Endothelial cell of umbilical vein (primary cell): ENCODE measurements at regions not wholly inside any gene's neighbourhood (a gene's known extent, or its start where the extent isn't known, plus 50 kb on each side); places are given as distances from the start of the nearest gene placed in this dataset.

Experiments
- BruUV-seq: library from RNA; stranded (reverse); fragments of 400-500 nt; replicated peaks from 2 replicates; lab custom pipeline; 2021; lab: Mats Ljungman, UMichigan
- CTCF ChIA-PET: fragments of 300-600, 350-600 bp; sonication (Branson Sonifier 250); formaldehyde crosslinking; loops from one replicate; lab custom pipeline; 2021; ENCODE audit warnings: antibody characterized with exemption, inconsistent platforms; lab: Charles Lee
- POLR2A ChIA-PET: fragments of 300-600, 350-600 bp; sonication (Branson Sonifier 250); formaldehyde crosslinking; loops from one replicate; lab custom pipeline; 2021; ENCODE audit warnings: antibody characterized with exemption, inconsistent platforms; lab: Charles Lee
- DNase-seq: peaks from one replicate; pipeline ENCODE4 v3.0.0-alpha.2; 2011; ENCODE audit warnings: low read depth, low spot score
- FAIRE-seq: peaks from 2 replicates; lab custom pipeline; 2011; peaks lifted over from hg19 to GRCh38; lab: Jason Lieb, UNC
- H2AFZ ChIP-seq: 2 replicates; pipeline ENCODE4 v1.6.0; 2012; ENCODE audit warnings: low read depth, low read length, control low read depth, inconsistent platforms
- H3K27ac ChIP-seq: 2 replicates; pipeline ENCODE4 v1.5.1; 2011; ENCODE audit warnings: low read depth, mild to moderate bottlenecking, control low read depth, low read length, moderate library complexity; ENCODE audit not compliant: insufficient read depth
- H3K27me3 ChIP-seq, 2 experiments: 2 replicates each; pipeline versions ENCODE4 v1.6.0 to v1.6.1; 2011; ENCODE audit warnings: low read length in 2 of 2, mixed read lengths in 1 of 2; ENCODE audit not compliant: control insufficient read depth in 2 of 2, insufficient read depth in 2 of 2
- H3K36me3 ChIP-seq, 2 experiments: 2 replicates in 1 of 2; 3 replicates in 1 of 2; pipeline ENCODE4 v1.5.1; 2011; ENCODE audit warnings: low read length in 2 of 2, mild to moderate bottlenecking in 1 of 2, moderate library complexity in 1 of 2; ENCODE audit not compliant: control insufficient read depth in 2 of 2, insufficient read depth in 2 of 2; ENCODE audit errors: extremely low read depth in 1 of 2
- H3K4me1 ChIP-seq: 3 replicates; pipeline ENCODE4 v1.5.1; 2011; ENCODE audit warnings: mild to moderate bottlenecking, low read length; ENCODE audit not compliant: control insufficient read depth, insufficient read depth; ENCODE audit errors: extremely low read depth
- H3K4me2 ChIP-seq: 2 replicates; pipeline ENCODE4 v1.6.1; 2011; ENCODE audit warnings: low read length, control low read depth, mixed read lengths; ENCODE audit not compliant: insufficient read depth
- H3K4me3 ChIP-seq, 3 experiments: fragments of 200-600 bp in 1 of 3; sonication (generic), shearing (Covaris generic) in 1 of 3; replicated peaks in 1 of 3; 2 replicates each; pipeline ENCODE4 v1.5.1; 2011 to 2016; ENCODE audit warnings: control low read depth in 3 of 3, low read length in 3 of 3, mild to moderate bottlenecking in 2 of 3, inconsistent platforms in 1 of 3, low read depth in 1 of 3, moderate library complexity in 1 of 3; ENCODE audit not compliant: insufficient read depth in 1 of 3
- H3K79me2 ChIP-seq: 2 replicates; pipeline ENCODE4 v1.6.0; 2012; ENCODE audit warnings: low read length, inconsistent platforms; ENCODE audit not compliant: control insufficient read depth, insufficient read depth
- H3K9ac ChIP-seq: replicated peaks from 2 replicates; pipeline ENCODE3; 2011; ENCODE audit warnings: low read length, control low read depth; ENCODE audit not compliant: insufficient read depth; ENCODE audit errors: extremely low read depth
- H3K9me1 ChIP-seq: replicated peaks from 3 replicates; pipeline ENCODE4 v1.6.0; 2011; ENCODE audit warnings: mild to moderate bottlenecking, low read length; ENCODE audit not compliant: control insufficient read depth, insufficient read depth; ENCODE audit errors: extremely low read depth
- H3K9me3 ChIP-seq: replicated peaks from 2 replicates; pipeline ENCODE4 v1.5.1; 2012; ENCODE audit warnings: low read length, inconsistent platforms; ENCODE audit not compliant: control insufficient read depth, insufficient read depth
- H4K20me1 ChIP-seq: replicated peaks from 2 replicates; pipeline ENCODE3; 2011; ENCODE audit warnings: mild to moderate bottlenecking, low read length; ENCODE audit not compliant: control insufficient read depth, insufficient read depth; ENCODE audit errors: extremely low read depth
- CTCF ChIP-seq, 2 donors: IDR thresholded peaks; 1 replicate in 1 of 2; 2 replicates in 1 of 2; pipeline ENCODE4 v1.5.1; 2011; ENCODE audit warnings: low read length in 2 of 2, mild to moderate bottlenecking in 2 of 2, moderate library complexity in 2 of 2, control low read depth in 1 of 2, inconsistent platforms in 1 of 2, low read depth in 1 of 2; ENCODE audit not compliant: insufficient read depth in 1 of 2; ENCODE audit errors: extremely low read depth in 1 of 2
- EZH2 ChIP-seq: IDR thresholded peaks from 2 replicates; pipeline ENCODE4 v1.6.1; 2012; ENCODE audit warnings: borderline replicate concordance, low read depth, mild to moderate bottlenecking, moderate library complexity, low read length, inconsistent platforms; ENCODE audit not compliant: severe bottlenecking
- FOS ChIP-seq: IDR thresholded peaks from 2 replicates; pipeline ENCODE4 v1.6.1; 2011; ENCODE audit warnings: mild to moderate bottlenecking, low read length, moderate library complexity, borderline replicate concordance; ENCODE audit not compliant: insufficient read depth
- GATA2 ChIP-seq: IDR thresholded peaks from 2 replicates; pipeline ENCODE4 v1.7.0; 2011; ENCODE audit warnings: low read depth, mild to moderate bottlenecking, moderate library complexity, mixed read lengths, low read length; ENCODE audit not compliant: insufficient read length, insufficient read depth
- JUN ChIP-seq: IDR thresholded peaks from 2 replicates; pipeline ENCODE4 v1.6.1; 2011; ENCODE audit warnings: borderline replicate concordance, low read depth; ENCODE audit not compliant: insufficient read length, insufficient read depth
- MAX ChIP-seq: IDR thresholded peaks from 2 replicates; pipeline ENCODE4 v1.6.1; 2011; ENCODE audit not compliant: insufficient read depth, insufficient read length
- MYC ChIP-seq: IDR thresholded peaks from one replicate; pipeline ENCODE4 v1.6.1; 2011; ENCODE audit warnings: mild to moderate bottlenecking, low read depth, low read length
- POLR2A ChIP-seq: IDR thresholded peaks from 2 replicates; pipeline ENCODE4 v1.6.1; 2012; ENCODE audit warnings: low read depth, mild to moderate bottlenecking, control low read depth, low read length
- POLR2AphosphoS5 ChIP-seq: IDR thresholded peaks from 2 replicates; pipeline ENCODE4 v1.6.1; 2012; ENCODE audit warnings: low read depth, mild to moderate bottlenecking, control low read depth, low read length, moderate library complexity; ENCODE audit not compliant: insufficient read depth
- dilution Hi-C: fragments of 300-500 bp; cut with MboI; formaldehyde crosslinking; loops from one replicate; pipeline ENCODE4 v1.15.0; 2019; ENCODE audit warnings: low sequenced_read_pairs; ENCODE audit not compliant: extremely low pct_ligation_motif_present
- intact Hi-C: fragments of 100-400 bp; cut with micrococcal nuclease; formaldehyde crosslinking; loops from one replicate; pipeline ENCODE4 v1.10.0; 2022

GRCh38 chr1:99384021-99384420 is 119.7 kb downstream of the PLPPR4 start:
- FAIRE-seq (no peak), DNase-seq (no peak)
- no peak overlapping the region for H2AFZ ChIP-seq
- no peak for TF ChIP-seq MAX
- no peak for TF ChIP-seq POLR2AphosphoS5
- no peak for TF ChIP-seq MYC
- no peak for TF ChIP-seq JUN
- no peak for TF ChIP-seq GATA2
- no peak for TF ChIP-seq POLR2A
- TF ChIP-seq FOS = no peak
- no peak for TF ChIP-seq EZH2
- TF ChIP-seq CTCF (IDR thresholded peaks at IDR 0.05; ENCODE audit: extremely low read depth in 1 of 2, insufficient read depth in 1 of 2, low read depth in 1 of 2, low read length in 2 of 2) = no peak
- no peaks in the 10 kb centered on the region for H4K20me1 ChIP-seq
- H3K4me2 ChIP-seq = no peak overlapping the region
- no peaks in the 10 kb centered on the region for H3K4me1 ChIP-seq
- H3K9me1 ChIP-seq = no peaks in the 10 kb centered on the region
- CTCF ChIA-PET = no interaction called here
- POLR2A ChIA-PET = no interaction called here
- H3K27me3 ChIP-seq = no peaks in the 10 kb centered on the region
- no peaks in the 10 kb centered on the region for H3K36me3 ChIP-seq
- no peaks in the 10 kb centered on the region for H3K79me2 ChIP-seq
- no peak overlapping the region for H3K27ac ChIP-seq
- dilution Hi-C loops = no loop called here
- H3K9ac ChIP-seq = no peak overlapping the region
- H3K4me3 ChIP-seq = no peak overlapping the region
- BruUV-seq = no TSS peak
- H3K9me3 ChIP-seq = no peaks in the 10 kb centered on the region
- intact Hi-C loops = no loop called here
